Activated CD4-positive, alpha-beta T cell treated with anti-CD3 and anti-CD28 coated beads, Interleukin-2, Interleukin-6, amounts not matched to agents 100 ng/mL and 50 ng/mL, durations not matched to agents 16 hours and 8 hours (primary cell): ENCODE measurements at regions not wholly inside any gene's neighbourhood (a gene's known extent, or its start where the extent isn't known, plus 50 kb on each side); places are given as distances from the start of the nearest gene placed in this dataset.

Source experiments
- DNase-seq: peaks from one replicate; pipeline ENCODE4 v3.0.0-alpha.2; 2020

DNA sequence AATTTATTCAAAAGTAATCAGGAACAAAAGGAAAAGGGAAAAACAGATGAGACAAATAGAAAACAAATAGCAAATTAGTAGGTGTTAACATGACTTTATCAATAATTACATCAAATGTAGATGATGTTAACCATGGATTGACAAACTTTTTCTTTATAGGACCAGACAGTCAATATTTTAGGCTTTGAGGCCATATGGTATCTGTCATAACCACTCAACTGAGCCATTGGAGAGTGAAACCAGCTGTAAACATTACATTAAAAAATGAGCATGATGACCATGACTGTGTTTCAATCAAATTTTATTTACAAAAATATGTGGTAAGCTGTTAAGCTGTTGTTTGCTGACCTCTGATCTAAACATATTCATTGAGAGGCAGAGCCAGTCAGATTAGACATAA, 118.5 kb upstream of the NWD2 start:
- no peak for DNase-seq

DNA sequence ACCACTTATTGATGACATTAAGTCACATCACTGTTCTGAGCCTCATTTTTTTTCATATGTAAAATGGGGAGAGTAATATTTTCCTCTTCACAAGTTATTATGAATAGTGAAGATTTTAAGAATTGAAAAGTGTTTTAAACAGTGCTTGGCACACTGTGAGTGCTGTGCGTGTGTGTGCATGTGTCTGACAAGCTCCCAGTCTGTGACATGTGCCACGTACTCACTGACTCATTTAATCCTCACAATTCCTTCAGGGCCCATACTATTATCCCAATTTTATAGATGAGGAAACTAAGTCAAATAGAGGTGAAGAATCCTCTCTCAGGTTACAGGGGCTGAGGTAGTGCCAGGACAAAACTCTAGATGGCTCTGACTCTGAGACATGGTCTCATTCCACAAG, 114.1 kb upstream of the NWD2 start:
- DNase-seq: no peak

DNA sequence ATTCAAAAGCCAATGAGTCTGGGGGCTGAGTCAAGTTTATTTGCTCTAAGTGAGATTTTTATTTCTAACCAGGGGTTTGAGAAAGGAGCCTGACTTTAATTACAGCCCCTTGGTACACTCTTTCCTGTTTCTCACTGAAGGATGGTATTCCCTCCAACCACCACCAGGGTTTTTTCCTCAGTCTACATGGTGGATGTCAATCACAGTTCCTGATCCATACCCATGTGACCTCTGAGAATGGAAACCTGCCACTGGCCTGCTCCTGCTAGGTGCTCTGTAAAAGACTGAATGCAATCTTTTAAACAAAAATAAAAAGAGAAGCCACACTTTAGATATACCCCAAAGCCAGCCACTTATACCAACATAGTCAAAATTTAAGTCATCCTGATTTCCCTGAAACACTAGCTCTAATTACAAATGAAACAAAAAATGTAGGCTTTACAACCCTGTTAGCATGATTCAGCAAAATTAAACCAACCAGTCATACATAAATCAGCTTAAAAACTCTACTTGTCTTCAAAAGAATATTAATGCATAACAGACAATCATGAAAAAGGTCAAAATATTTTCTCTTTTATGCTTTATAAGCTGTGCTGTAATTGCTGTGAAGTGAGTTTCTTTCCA, 112.1 kb upstream of the NWD2 start:
- no peak for DNase-seq

DNA sequence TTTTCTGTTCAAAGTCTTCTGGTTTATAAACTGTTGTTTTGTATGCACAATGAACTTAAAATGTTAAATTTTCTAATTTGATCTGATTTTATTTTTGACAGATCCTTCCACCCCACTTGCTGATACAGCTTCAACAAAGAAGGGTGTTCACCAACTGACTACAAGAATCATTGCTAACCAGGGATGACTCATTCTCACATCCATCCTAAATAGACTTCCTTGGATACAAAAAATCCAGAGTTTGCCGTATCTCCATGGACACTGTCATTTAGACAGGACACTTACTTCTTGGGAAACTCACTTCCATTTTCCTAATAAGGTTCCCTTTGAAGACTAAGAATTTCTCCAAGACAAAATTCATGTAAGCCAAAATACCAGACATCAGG, 111.6 kb upstream of the NWD2 start:
- no peak for DNase-seq

DNA sequence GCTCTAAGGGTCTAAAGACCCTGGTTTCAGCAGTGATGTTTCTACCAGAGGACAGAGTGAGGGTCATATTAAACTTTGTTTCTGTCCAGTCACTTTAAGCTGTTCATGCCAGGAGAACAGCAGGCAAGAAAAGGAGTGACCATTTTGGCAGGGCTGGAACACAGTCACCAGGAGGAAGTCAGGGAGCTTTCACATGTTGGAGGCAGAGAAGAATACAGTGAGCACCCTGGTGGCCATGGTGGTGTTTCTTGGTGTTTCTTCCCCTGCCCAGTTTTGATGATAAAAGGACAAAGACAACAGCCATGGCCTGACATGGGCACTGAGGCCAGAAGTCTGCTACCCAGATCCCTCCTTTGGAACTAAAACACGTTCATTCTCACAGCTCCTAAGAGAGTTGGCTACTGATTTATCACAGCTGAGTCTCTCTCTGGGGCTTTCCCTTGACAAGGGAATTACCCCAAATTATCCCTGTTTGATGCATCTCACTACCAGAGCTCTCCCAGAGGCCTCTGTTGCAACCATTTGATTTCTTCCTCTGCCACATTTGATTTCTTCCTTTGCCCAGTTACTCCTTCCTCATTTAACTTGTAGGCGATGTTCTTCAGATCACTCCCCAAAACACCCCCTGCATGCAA, 106.4 kb upstream of the NWD2 start:
- peak; percentile 2 for DNase-seq

DNA sequence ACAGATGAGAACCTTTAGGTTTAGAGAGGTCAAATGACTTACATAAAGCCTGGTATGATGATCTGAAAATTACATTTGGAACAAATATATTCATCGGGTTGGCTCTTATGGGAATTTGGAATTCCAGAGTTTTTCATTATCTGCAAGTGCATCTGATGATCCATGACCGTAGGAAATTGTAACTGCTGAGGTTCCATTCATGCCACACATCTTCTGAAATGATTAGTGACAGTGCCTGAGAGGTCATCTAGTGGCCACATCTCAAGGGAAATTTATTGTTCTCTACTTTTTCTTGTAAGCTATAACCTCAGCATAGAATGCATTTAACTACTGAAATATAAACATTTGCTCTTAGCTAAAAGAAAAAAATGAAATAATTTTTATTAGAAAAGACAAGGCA, 105.8 kb upstream of the NWD2 start:
- DNase-seq: no peak

DNA sequence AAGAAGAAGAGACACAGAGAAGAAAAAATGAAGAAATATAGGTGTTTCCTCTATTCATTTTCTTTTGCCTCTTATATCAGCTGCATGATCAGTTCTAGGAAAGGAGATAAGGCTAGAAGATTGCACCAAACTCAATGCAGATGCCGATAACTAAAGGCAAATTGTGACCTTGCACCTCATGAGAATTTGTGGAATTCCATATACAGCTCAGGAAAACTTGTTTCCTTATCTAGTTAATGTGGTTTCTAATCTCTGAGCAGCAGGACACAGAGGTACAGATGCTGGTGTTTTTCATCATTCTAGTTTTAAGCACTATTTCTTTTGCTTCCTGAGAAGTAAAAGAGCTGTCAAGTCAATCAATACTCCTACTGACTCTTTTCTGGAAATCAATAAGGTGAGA, 104.6 kb upstream of the NWD2 start:
- no peak for DNase-seq

DNA sequence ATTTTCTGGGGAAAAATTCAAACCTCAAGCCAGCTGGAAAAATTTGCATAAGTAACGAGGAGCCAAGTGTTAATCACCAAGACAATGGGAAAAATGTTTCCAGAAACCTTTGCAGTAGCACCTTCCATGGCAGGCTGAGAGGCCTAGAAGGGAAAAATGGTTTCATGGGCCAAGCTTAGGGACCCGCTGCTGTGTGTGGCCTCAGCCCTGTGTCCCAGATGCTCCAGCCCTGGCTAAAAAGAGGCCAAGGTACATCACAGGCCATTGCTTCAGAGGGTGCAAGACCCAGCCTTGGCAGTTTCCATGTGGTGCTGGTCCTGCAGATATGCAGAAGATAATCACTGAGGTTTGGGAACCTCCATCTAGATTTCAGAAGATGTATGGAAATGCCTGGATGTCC, 98.3 kb upstream of the NWD2 start:
- no peak for DNase-seq

DNA sequence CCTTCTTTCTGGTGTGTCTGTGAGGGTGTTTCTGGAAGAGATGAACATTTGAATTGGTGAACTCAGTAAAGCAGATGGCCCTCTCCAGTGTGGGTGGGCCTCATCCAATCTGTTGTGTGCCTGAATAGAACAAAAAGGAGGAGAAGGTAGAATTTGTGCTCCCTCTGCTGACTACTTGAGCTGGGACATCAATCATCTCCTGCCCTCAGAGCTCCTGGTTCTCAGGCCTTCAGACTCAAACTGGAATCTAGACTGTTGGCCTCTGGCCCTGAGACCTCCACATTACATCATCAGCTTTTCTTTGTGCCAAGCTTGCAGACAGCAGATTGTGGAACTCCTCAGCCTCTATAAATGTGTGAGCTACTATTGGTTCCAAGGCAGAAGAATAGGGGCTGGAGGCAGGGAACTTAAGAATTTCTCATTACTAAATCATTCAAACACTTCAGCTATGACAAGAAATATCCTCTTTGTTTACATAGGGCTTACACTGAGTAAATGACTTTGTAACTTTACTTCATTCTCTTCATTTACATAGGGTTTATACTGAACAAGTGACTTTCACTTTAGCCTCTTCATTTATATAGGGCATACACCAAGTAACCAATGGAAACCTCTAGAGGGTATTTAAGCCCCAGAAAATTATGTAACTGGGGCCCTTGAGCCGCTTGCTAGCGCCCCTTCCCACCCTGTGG, 86.9 kb upstream of the NWD2 start:
- DNase-seq: no peak

DNA sequence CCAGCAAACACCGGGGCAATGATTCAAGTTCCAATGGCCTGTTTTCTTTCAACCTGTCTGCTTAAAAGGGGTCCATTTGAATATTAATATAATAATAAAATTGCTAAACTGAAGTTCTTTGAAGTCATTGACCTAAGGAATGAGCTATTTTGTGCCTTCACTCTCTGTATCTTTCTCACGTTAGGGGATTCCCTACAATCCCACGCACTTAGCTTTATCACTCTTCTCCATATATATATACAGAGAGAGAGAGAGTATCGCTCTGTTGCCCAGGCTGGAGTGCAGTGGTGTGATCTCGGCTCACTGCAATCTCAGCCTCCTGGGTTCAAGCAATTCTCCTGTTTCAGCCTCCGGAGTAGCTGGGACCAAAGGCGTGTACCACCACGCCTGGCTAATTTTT, 83.9 kb upstream of the NWD2 start:
- DNase-seq: no peak

DNA sequence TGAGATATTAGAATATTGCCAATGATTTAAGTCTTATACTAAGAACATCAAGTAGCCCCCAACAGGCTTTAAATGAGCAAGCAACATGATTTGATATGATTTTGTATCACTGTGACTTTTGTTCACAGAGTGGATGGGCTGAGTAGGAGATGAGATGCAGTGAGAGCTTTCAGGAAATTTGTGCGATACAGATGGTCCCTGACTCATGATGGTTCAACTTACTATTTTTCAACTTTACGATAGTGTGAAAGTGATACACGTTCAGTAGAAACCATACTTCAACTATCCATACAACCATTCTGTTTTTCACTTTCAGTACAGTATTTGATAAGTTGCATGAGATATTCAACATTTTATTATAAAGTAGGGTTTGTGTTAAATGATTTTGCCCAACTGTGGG, 78.7 kb upstream of the NWD2 start:
- no peak for DNase-seq

DNA sequence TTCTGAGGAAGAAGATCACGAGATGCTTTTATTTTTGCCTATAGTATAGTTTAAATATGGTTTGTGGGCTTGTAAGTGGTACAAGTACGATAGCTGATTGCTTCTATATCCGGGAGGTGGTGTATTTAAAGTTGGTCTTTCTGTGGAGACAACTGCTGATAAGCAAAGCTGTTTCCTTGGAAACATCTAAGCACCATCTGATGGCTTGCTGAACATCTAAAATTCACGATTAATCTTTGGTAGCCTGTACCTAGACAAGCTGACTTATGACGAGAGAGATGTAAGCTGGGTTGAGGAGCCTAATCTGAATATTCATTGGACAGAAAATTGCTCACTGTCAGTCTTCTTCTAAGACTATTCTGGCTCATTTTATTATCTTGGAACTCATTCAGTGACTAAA, 74.6 kb upstream of the NWD2 start:
- no peak for DNase-seq

DNA sequence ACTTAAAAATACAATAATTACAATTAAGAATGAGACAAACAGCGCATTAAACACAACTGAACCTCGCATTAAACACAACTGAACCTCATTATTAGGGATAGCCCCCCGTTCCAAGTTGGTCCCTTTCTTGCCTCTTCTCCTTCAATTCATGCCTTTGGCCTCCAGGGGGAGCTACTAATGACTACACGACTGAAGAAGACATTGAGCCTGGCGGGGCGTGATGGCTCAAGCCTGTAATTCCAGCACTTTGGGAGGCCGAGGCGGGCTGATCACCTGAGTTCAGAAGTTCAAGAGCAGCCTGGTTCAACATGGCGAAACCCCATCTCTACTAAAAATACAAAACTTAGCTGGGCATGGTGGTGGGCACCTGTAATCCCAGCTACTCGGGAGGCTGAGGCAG, 56.4 kb upstream of the NWD2 start:
- DNase-seq: peak; percentile 15
